Stimulated activated naive CD8-positive, alpha-beta T cell treated with anti-CD3 and anti-CD28 coated beads, Interleukin-15, amount 100 ng/mL, for 72 hours (primary cell): ENCODE measurements at regions not wholly inside any gene's neighbourhood (a gene's known extent, or its start where the extent isn't known, plus 50 kb on each side); places are given as distances from the start of the nearest gene placed in this dataset.

Source experiments
- ATAC-seq: fragments of 150-1000 bp; cut with Tn5 transposase; 2 replicates; pipeline ENCODE4 v1.10.0; 2021; ENCODE audit warnings: mild to moderate bottlenecking, moderate library complexity
- DNase-seq, 2 donors: peaks; one replicate each; pipeline ENCODE4 v3.0.0; 2021 to 2022
- H3K27ac Mint-ChIP-seq, 2 donors: one replicate each; pipeline ENCODE4 v1.8.0; 2022; ENCODE audit warnings: mild to moderate bottlenecking in 2 of 2, mixed read lengths in 2 of 2, moderate library complexity in 2 of 2
- H3K27me3 Mint-ChIP-seq: one replicate; pipeline ENCODE4 v1.8.0; 2022; ENCODE audit warnings: mixed read lengths
- H3K4me1 Mint-ChIP-seq: one replicate; pipeline ENCODE4 v1.8.0; 2022; ENCODE audit warnings: mild to moderate bottlenecking, mixed read lengths
- H3K4me3 Mint-ChIP-seq, 2 donors: one replicate each; pipeline ENCODE4 v1.8.0; 2022; ENCODE audit warnings: mild to moderate bottlenecking in 2 of 2, mixed read lengths in 2 of 2, moderate library complexity in 1 of 2
- H3K9me3 Mint-ChIP-seq, 2 donors: one replicate each; pipeline ENCODE4 v1.8.0; 2022; ENCODE audit warnings: mixed read lengths in 2 of 2

DNA sequence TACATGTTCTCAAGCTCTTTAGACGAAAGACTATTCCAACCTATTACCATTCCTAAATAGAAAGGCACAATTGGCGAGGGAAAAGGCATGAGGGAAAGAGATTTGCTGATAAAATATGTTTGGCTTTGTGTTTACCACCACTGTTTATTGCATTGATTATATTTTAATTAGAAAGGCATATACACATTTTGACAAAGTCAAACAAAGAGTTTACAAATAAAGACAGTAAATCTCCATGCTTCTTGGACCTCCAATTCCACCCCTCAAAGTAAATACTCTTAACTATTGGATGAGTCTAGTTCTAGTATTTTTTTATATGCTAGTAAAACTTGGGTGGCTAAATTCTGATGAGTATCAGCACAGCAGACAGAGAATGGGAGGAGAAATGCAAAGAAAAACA lies 521.4 kb downstream of the FBXO15 start:
- Mint-ChIP-seq H3K4me3 (no peak overlapping the region), H3K9me3 (peaks cover 0 to 6% of the 10 kb centered on the region in 2 donors), H3K4me1 (no peaks in the 10 kb centered on the region), H3K27ac (no peak overlapping the region), H3K27me3 (no peaks in the 10 kb centered on the region)
- ATAC-seq (no peak), DNase-seq (no peak)

DNA sequence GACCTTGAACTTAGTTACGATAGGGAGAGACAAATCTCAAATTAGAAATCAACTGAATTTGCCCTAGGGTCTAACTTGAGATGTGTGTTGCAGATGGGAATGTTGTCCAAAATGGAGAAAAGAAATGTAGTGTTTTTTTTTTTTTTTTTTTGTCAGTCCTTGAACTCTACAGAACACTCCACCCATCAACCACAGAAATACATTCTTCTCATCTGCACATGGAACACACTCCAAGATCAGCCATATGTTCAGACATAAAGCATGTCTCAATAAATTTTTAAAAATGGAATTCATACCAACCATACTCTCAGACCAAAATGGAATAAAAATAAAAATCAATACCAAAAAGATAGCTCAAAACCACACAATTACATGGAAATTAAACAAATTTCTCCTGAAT lies 526.5 kb downstream of the FBXO15 start:
- Mint-ChIP-seq H3K9me3 (peaks cover 0 to 6% of the 10 kb centered on the region in 2 donors), H3K27ac (no peak overlapping the region), H3K27me3 (no peaks in the 10 kb centered on the region), H3K4me3 (no peak overlapping the region), H3K4me1 (no peaks in the 10 kb centered on the region)
- no peak for ATAC-seq
- DNase-seq = no peak

DNA sequence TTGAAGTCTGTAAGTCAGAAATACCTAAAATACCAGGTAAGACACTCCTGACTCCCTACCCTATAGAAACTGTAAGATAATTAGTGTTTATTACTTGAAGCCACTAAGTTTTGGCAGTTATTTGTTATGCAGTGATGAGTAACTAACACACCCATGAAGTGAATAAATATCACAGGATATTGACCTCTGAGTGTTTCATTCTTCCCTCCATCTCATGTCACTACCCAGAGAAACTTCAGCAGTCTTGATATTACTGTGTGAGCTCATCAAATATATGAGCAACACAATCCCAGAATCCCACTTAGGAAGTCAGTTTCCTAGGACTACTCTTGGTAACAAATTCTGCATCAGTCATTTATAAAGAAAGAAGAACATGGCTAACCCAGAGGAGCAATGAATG lies 529.7 kb downstream of the FBXO15 start:
- Mint-ChIP-seq H3K4me3 (no peak overlapping the region), H3K9me3 (no peaks in the 10 kb centered on the region), H3K27ac (no peak overlapping the region), H3K4me1 (no peaks in the 10 kb centered on the region), H3K27me3 (no peaks in the 10 kb centered on the region)
- no peak for DNase-seq
- ATAC-seq = no peak

DNA sequence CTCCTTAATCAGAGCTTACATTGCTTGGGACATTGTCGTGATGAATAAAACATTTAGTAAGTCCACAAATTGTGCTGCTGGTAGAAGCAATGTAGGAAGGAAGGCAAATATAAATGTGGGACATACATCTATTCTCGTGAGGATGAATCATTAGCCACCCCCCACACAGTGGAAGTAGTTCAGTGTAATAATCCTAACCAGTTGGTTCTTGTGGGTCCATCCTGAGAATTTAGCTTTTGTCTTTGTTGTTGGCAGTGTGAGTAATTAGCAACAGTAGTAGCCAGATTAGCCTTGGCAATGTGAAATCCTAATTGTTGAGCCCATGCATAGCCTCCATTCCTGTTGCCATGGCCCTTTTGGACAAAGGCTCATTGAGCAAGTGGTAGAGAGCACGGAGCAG lies 532.1 kb downstream of the FBXO15 start:
- Mint-ChIP-seq H3K4me3 (no peak overlapping the region), H3K27me3 (no peaks in the 10 kb centered on the region), H3K9me3 (no peaks in the 10 kb centered on the region), H3K27ac (no peak overlapping the region), H3K4me1 (no peaks in the 10 kb centered on the region)
- ATAC-seq (no peak), DNase-seq (no peak)

DNA sequence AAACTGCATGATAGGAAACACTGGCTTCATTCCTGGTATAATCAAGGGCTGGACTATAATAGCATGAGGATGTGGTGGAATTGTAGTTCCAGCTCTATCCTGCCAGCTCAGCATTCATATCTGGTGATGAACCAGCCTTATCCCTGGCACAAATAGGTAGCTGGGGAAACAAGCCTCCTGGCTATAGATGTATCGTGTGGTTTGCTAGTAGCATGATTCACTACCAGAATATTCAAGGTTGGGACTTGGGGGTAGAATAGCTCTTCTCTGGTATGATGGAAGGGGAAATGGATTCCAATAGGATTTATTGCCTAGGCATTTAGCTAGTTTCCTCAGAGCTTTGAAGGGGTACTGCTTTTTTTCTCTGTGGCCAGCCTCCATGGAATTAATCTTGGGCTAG lies 532.8 kb downstream of the FBXO15 start:
- no peak for DNase-seq
- no peaks in the 10 kb centered on the region for H3K4me1 Mint-ChIP-seq
- no peak overlapping the region for H3K4me3 Mint-ChIP-seq
- no peak overlapping the region for H3K27ac Mint-ChIP-seq
- H3K27me3 Mint-ChIP-seq = no peaks in the 10 kb centered on the region
- no peaks in the 10 kb centered on the region for H3K9me3 Mint-ChIP-seq
- ATAC-seq = no peak

DNA sequence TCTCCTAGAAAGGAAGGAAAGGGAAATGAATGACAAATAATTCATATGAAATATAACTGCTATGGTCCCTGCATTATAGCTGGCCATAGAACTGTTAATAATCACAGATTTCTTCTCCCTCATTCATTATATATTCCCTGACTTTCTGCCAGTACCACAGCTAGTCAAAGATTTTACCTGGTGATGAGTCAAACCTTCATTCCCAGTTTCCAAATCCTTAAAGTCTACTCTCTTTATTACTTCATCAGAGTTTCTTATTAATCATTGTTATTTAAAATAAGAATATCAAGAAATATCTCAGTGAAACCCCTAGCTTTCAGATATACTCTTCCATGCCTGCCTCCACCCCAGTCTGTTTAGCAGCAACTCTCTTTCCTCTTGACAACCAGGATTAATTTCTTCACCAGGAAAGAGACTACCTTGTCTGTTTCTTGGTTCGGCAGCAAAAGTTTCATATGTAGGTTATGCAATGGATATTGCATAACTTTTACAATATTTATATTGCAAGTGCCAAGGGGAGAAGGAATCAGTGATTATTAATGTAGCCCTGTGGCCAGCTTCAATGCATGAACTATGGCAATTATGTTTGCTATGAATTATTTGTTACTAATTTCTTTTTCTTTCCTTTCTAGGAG lies 533.8 kb downstream of the FBXO15 start:
- H3K4me1 Mint-ChIP-seq = no peaks in the 10 kb centered on the region
- no peaks in the 10 kb centered on the region for H3K9me3 Mint-ChIP-seq
- DNase-seq (no peak), ATAC-seq (no peak)
- H3K4me3 Mint-ChIP-seq = no peak overlapping the region
- no peaks in the 10 kb centered on the region for H3K27me3 Mint-ChIP-seq
- H3K27ac Mint-ChIP-seq = no peak overlapping the region

DNA sequence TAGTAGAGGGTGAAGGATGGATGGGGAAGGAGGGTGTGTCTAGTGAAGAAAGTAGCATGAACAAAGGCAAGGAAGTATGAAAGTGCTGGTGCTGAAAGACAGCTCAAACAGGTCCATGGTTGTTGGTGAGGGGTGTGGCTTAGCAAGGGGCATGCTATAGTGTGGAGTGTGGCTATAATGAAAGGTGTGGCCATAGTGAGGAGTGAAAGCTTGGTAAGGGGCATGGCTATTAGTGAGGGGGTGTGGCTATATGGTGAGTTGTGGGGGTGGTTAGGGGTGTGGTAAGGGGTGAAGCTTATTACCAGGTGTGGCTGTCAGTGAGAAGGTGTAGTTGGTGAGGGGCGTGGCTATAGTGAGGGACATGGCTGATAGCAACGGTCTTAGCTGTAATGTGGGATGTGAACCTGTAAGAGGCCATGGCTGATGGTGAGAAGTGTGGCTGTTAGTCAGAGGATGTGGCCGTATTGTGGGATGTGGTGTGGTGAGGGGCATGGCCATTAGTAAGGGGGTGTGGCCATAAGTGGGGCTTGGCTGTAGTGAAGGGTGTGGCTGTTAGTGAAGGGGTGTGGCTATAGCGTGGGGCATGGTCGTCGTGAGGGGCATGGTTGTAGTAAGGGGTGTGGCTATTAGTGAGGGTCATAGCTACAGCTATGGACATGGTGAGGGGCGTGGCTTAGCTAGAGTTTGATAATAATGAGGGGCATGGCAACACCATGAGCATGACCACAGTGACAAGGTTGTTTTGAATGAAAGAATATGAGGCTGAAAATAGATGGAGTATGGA lies 549.6 kb downstream of the FBXO15 start:
- ATAC-seq (peak; percentile 31), DNase-seq (no peak)
- no peak overlapping the region for H3K27ac Mint-ChIP-seq
- H3K4me1 Mint-ChIP-seq = no peaks in the 10 kb centered on the region
- peaks cover 0 to 12% of the 10 kb centered on the region in 2 donors for H3K9me3 Mint-ChIP-seq
- H3K27me3 Mint-ChIP-seq = no peaks in the 10 kb centered on the region
- no peak overlapping the region for H3K4me3 Mint-ChIP-seq

DNA sequence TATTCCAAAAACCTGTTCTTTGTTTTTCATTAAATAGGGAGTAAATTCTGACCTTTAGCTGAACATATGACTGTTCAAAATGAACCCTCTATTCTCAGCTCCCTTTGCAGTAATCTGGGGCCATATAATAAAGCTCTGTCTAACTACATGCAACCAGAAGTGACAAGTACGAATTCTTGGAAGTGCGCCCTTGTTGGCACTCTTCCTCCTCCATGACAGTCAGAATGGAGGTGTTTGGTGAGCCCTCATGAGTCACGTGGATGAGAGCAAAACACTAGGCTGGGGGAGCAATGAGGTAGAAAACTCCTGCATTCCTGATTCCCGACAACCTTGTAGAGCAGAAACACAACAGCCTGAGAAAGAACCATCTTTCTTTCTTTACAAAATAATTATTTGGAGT lies 552.9 kb downstream of the FBXO15 start:
- no peak for ATAC-seq
- no peak overlapping the region for H3K27ac Mint-ChIP-seq
- DNase-seq = no peak
- H3K27me3 Mint-ChIP-seq = no peaks in the 10 kb centered on the region
- no peak overlapping the region for H3K4me3 Mint-ChIP-seq
- H3K9me3 Mint-ChIP-seq = peaks cover 0 to 12% of the 10 kb centered on the region in 2 donors
- H3K4me1 Mint-ChIP-seq = no peaks in the 10 kb centered on the region

DNA sequence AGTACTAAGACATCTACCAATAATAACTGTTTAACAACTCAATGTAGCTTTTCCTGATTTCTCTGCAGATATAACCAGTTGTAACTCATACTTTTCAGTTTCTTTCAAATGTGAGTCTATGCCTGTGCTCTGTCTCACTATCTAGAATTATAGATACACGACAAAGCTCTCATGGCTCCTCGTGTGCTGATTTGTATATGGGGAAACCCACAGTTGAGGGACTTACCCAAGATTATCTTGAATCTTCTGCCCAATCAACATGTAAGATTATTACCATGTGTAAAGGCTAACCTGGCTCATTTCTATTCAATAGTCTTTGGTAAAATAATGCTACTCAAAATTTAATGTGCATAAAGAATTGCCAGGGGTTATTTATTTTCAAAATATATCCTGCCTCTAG lies 554.4 kb downstream of the FBXO15 start:
- Mint-ChIP-seq H3K27ac (no peak overlapping the region), H3K4me1 (no peaks in the 10 kb centered on the region), H3K27me3 (no peaks in the 10 kb centered on the region), H3K9me3 (peaks cover 0 to 8% of the 10 kb centered on the region in 2 donors), H3K4me3 (no peak overlapping the region)
- no peak for ATAC-seq
- no peak for DNase-seq

DNA sequence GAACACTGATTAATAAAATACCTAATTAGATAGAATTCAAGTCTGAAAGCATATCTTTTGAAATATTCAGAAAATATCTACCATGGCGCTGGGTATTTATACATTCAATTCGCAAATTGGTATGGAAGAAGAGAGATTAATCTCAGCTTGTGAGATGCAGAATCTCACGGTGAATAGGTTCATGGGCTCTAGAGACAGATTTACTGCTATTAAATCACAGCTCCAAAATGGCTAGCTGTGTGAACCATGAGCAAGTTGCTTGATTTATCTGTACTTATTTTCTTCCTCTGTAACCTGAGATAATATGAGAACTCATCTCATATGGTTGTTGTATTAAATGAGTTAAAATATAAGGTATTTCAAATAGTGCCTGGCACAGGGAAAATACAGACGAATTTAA lies 556.7 kb downstream of the FBXO15 start:
- H3K27ac Mint-ChIP-seq = no peak overlapping the region
- no peak overlapping the region for H3K4me3 Mint-ChIP-seq
- H3K9me3 Mint-ChIP-seq = no peaks in the 10 kb centered on the region
- H3K4me1 Mint-ChIP-seq = no peaks in the 10 kb centered on the region
- no peak for ATAC-seq
- H3K27me3 Mint-ChIP-seq = no peaks in the 10 kb centered on the region
- DNase-seq = no peak

DNA sequence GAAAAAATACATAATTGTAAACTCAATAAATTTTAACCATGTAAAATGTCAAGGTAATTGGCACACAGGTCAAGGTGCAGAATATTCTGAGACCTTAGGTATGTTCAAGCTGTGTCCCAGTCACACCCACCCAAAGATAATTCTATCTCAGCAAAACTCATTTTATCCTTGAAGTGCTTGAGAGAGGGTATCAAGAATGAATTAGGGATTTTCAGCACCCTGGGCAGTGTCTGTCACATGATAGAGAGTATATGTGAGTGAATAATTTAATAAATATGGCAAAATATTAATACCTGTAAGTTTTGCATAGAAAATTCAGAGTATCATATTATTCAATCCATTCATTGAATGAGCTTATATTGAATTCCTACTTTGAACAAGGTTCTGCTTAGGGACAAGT lies 567.9 kb downstream of the FBXO15 start:
- Mint-ChIP-seq H3K27ac (no peak overlapping the region), H3K4me1 (no peaks in the 10 kb centered on the region), H3K9me3 (peaks cover 4 to 6% of the 10 kb centered on the region in 2 donors), H3K4me3 (no peak overlapping the region), H3K27me3 (no peaks in the 10 kb centered on the region)
- DNase-seq (no peak), ATAC-seq (no peak)

DNA sequence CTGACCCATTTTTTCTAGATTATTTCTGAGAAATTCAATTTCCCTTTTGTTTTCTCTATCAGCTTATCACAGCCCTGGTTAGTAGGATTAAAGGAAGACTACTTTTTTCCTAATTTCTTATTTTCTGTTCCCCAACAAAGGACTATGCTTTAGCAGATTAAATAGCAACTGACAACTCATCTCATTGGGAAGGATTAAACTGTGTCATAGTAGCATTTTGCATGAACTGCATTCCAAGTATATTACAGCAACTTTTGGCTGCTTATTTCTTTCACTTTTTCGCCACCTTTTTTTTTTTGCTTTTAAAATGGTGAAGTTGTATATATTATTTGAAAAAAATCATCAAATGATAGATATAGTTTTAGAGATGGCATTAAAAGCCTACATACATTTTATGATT lies 570.3 kb downstream of the FBXO15 start:
- DNase-seq (no peak), ATAC-seq (no peak)
- Mint-ChIP-seq H3K27me3 (no peaks in the 10 kb centered on the region), H3K9me3 (peaks cover under 1 to 4% of the 10 kb centered on the region in 2 donors), H3K4me3 (no peak overlapping the region), H3K27ac (no peak overlapping the region), H3K4me1 (no peaks in the 10 kb centered on the region)

DNA sequence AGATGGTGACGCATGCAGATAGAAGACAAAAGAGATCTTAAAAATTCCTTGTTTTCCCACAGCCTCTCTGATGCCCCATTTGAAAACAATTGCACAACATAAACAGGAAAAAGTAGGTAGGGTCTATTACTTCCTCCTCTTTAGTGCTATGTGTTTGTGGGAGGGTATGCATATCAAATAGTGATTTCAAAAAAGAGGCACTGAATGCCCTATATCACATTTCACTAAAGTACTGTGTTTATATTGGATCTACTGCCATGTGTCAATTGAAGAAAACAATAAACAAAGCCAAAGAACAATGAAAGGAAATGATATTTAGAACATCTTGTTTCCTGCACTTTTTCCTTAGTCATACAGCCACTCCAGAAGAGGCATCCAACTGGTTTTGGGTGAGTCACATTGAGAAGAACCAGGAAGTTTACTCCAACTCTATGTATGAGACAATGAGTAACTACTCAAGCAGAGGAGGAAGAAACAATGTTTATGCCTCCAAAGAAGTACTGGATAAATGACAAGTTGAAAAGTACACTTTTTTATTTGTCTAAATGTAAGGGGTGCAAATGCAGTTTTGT lies 583.6 kb downstream of the FBXO15 start:
- ATAC-seq = no peak
- no peak for DNase-seq
- no peaks in the 10 kb centered on the region for H3K4me1 Mint-ChIP-seq

DNA sequence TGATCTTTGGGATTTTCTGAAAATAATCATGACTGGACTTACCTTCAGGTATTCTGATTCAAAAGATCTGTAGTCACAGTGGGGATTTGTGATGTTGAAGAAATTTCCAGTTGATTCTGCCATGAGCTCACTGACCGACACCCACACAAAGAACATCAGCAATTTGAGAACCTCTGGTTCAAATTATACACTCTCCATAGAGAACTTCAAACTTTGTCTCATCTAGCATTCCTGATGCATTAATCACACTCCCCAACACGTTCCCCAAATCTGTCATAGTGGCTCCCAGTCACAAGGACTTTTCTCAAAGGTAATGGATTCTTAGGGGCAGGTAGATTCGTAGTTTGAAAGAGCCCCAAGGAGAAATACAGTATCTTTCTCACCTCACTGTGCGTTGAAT lies 584.3 kb downstream of the FBXO15 start:
- Mint-ChIP-seq H3K4me1 (no peaks in the 10 kb centered on the region), H3K9me3 (no peaks in the 10 kb centered on the region), H3K4me3 (no peak overlapping the region), H3K27ac (no peak overlapping the region), H3K27me3 (no peaks in the 10 kb centered on the region)
- DNase-seq = no peak
- ATAC-seq = no peak

More for the DNA sequence above, 583.6 kb downstream of the FBXO15 start:
- no peaks in the 10 kb centered on the region for H3K9me3 Mint-ChIP-seq
- H3K27ac Mint-ChIP-seq = no peak overlapping the region
- H3K27me3 Mint-ChIP-seq = no peaks in the 10 kb centered on the region
- no peak overlapping the region for H3K4me3 Mint-ChIP-seq

DNA sequence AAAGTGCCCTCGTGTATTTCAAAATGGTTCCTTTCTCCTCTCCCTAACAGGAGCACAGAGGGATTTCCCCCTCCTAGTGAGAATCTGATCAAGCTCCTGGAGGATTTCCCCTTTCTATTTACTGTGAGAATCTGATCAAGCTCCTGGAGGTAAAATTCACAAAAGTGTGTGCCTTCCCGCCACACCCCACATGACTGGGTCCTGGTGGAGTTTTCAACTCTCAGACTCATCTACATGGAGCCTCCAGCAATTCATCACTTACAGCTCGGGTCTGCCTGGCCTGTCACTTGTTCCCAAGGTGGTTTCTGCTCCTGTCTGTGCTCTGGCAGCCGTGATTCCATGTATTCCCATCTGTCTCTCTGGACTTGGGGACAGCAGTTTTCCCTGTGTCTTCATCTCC lies 590.7 kb downstream of the FBXO15 start:
- Mint-ChIP-seq H3K9me3 (no peaks in the 10 kb centered on the region), H3K4me1 (no peaks in the 10 kb centered on the region), H3K27me3 (no peaks in the 10 kb centered on the region), H3K27ac (no peak overlapping the region), H3K4me3 (no peak overlapping the region)
- DNase-seq = no peak
- ATAC-seq = no peak

DNA sequence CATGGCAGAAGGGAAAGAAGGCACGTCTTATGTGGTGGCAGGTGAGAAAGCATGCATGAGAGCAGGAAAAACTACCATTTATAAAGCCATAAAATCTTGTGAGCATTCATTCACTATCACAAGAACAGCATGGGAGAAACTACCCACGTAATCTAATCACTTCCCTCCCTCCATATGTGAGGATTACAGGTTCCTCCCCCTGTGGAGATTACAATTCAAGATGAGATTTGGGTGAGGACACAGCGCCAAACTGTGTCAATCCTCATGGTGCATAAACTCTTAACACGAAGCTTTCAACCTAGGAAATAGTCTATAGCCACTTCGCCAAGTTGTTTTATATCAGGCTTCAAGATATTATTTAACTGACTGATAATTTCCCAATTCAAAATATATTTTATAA lies 595.5 kb downstream of the FBXO15 start:
- Mint-ChIP-seq H3K4me3 (no peak overlapping the region), H3K4me1 (no peaks in the 10 kb centered on the region), H3K9me3 (no peaks in the 10 kb centered on the region), H3K27me3 (no peaks in the 10 kb centered on the region), H3K27ac (no peak overlapping the region)
- ATAC-seq (no peak), DNase-seq (no peak)
